ENCODE measurements at regions not wholly inside any gene's neighbourhood (a gene's known extent, or its start where the extent isn't known, plus 50 kb on each side); places are given as distances from the start of the nearest gene placed in this dataset.
A peak's percentile ranks its signal among the peaks of the same experiment; 100 is the strongest.
"Not testable (repeated sequence)": the region's sequence is repeated elsewhere in the genome, so short reads cannot be mapped to it uniquely, and the experiment has no call there.

GRCh38 chr19:13634658-13635057 lies 128.4 kb upstream of the CACNA1A start:
- Mint-ChIP-seq H3K9me3 (peaks cover 11 to 12% of the 10 kb centered on the region in 2 donors), H3K36me3 (peaks cover 5 to 18% of the 10 kb centered on the region in 2 donors), H3K27me3 (peaks cover 12 to 23% of the 10 kb centered on the region in 2 donors), H3K4me1 (peaks cover 13 to 14% of the 10 kb centered on the region in 2 donors), H3K4me3 (no peak overlapping the region), H3K27ac (no peak overlapping the region)
- no peak for ATAC-seq (replicated peaks)
- DNase-seq: no peak

GRCh38 chr19:13633522-13633922 lies 127.2 kb upstream of the CACNA1A start:
- DNase-seq (no peak), ATAC-seq (replicated peaks) (no peak)
- Mint-ChIP-seq H3K27ac (no peak overlapping the region), H3K4me3 (no peak overlapping the region), H3K27me3 (peaks cover 9 to 16% of the 10 kb centered on the region in 2 donors), H3K4me1 (peaks cover 10 to 16% of the 10 kb centered on the region in 2 donors), H3K9me3 (peaks cover 5 to 8% of the 10 kb centered on the region in 2 donors), H3K36me3 (peaks cover 3 to 12% of the 10 kb centered on the region in 2 donors)

GRCh38 chr19:13633109-13633508 lies 126.8 kb upstream of the CACNA1A start:
- no peak for DNase-seq
- H3K27me3 Mint-ChIP-seq: peaks cover 10 to 20% of the 10 kb centered on the region in 2 donors
- ATAC-seq (replicated peaks): no peak
- peaks cover 10 to 20% of the 10 kb centered on the region in 2 donors for H3K4me1 Mint-ChIP-seq
- no peak overlapping the region for H3K27ac Mint-ChIP-seq
- peaks cover 3 to 12% of the 10 kb centered on the region in 2 donors for H3K36me3 Mint-ChIP-seq
- H3K4me3 Mint-ChIP-seq: no peak overlapping the region
- H3K9me3 Mint-ChIP-seq: peaks cover 5 to 8% of the 10 kb centered on the region in 2 donors

GRCh38 chr19:13632164-13632563 lies 125.9 kb upstream of the CACNA1A start:
- H3K9me3 Mint-ChIP-seq; H3K36me3 Mint-ChIP-seq; H3K27ac Mint-ChIP-seq; H3K4me3 Mint-ChIP-seq; ATAC-seq (replicated peaks); DNase-seq: not testable (repeated sequence)
- Mint-ChIP-seq H3K27me3 (peaks cover 16 to 29% of the 10 kb centered on the region in 2 donors), H3K4me1 (peaks cover 12 to 16% of the 10 kb centered on the region in 2 donors)

- H3K36me3 Mint-ChIP-seq: peaks cover 3 to 4% of the 10 kb centered on the region in 2 donors
- peaks cover 5 to 6% of the 10 kb centered on the region in 2 donors for H3K9me3 Mint-ChIP-seq
- peak overlapping the region; percentile 91 for H3K27ac Mint-ChIP-seq
- ATAC-seq (replicated peaks): peak; percentile 82 to 85
- H3K4me3 Mint-ChIP-seq: no peak overlapping the region
- peaks cover 12 to 16% of the 10 kb centered on the region in 2 donors for H3K4me1 Mint-ChIP-seq
- DNase-seq: peak; percentile 11
- H3K27me3 Mint-ChIP-seq: peaks cover 29 to 39% of the 10 kb centered on the region in 2 donors
Observed at GRCh38 chr19:13629687-13630357, 123.5 kb upstream of the CACNA1A start.

- peaks cover 51 to 62% of the 10 kb centered on the region in 2 donors for H3K27me3 Mint-ChIP-seq
- no peak for DNase-seq
- ATAC-seq (replicated peaks): peak in 1 of 2 donors; percentile 50
- H3K27ac Mint-ChIP-seq: peak overlapping the region; percentile 76
- peaks cover 11 to 16% of the 10 kb centered on the region in 2 donors for H3K4me1 Mint-ChIP-seq
- H3K9me3 Mint-ChIP-seq: peaks cover 0 to 2% of the 10 kb centered on the region in 2 donors
- peaks cover 3 to 4% of the 10 kb centered on the region in 2 donors for H3K36me3 Mint-ChIP-seq
- H3K4me3 Mint-ChIP-seq: no peak overlapping the region
Observed at GRCh38 chr19:13627531-13627930, 121.3 kb upstream of the CACNA1A start.

- no peaks in the 10 kb centered on the region for H3K9me3 Mint-ChIP-seq
- H3K4me3 Mint-ChIP-seq: no peak overlapping the region
- peaks cover 9 to 15% of the 10 kb centered on the region in 2 donors for H3K4me1 Mint-ChIP-seq
- H3K27ac Mint-ChIP-seq: no peak overlapping the region
- DNase-seq: no peak
- no peak for ATAC-seq (replicated peaks)
- peaks cover 56 to 67% of the 10 kb centered on the region in 2 donors for H3K27me3 Mint-ChIP-seq
- no peaks in the 10 kb centered on the region for H3K36me3 Mint-ChIP-seq
Observed at GRCh38 chr19:13623716-13624710, 117.7 kb upstream of the CACNA1A start.

GRCh38 chr19:13622766-13623715 lies 116.8 kb upstream of the CACNA1A start:
- H3K27me3 Mint-ChIP-seq: peaks cover 59 to 68% of the 10 kb centered on the region in 2 donors
- no peak for DNase-seq
- ATAC-seq (replicated peaks): no peak
- H3K4me1 Mint-ChIP-seq: peaks cover 9% of the 10 kb centered on the region in 2 donors
- no peaks in the 10 kb centered on the region for H3K36me3 Mint-ChIP-seq
- no peaks in the 10 kb centered on the region for H3K9me3 Mint-ChIP-seq
- H3K27ac Mint-ChIP-seq: no peak overlapping the region
- H3K4me3 Mint-ChIP-seq: no peak overlapping the region

- DNase-seq: peak; percentile 54
- H3K27me3 Mint-ChIP-seq: peaks cover 63 to 67% of the 10 kb centered on the region in 2 donors
- H3K27ac Mint-ChIP-seq: no peak overlapping the region
- no peaks in the 10 kb centered on the region for H3K9me3 Mint-ChIP-seq
- peaks cover 5 to 9% of the 10 kb centered on the region in 2 donors for H3K4me1 Mint-ChIP-seq
- peak; percentile 86 to 99 for ATAC-seq (replicated peaks)
- no peak overlapping the region for H3K4me3 Mint-ChIP-seq
- no peaks in the 10 kb centered on the region for H3K36me3 Mint-ChIP-seq
Observed at GRCh38 chr19:13621413-13621812, 115.1 kb upstream of the CACNA1A start.

GRCh38 chr19:13619203-13619632 lies 112.9 kb upstream of the CACNA1A start:
- ATAC-seq (replicated peaks): no peak
- H3K27me3 Mint-ChIP-seq: peaks cover 45 to 53% of the 10 kb centered on the region in 2 donors

GRCh38 chr19:13615890-13616289 lies 109.6 kb upstream of the CACNA1A start:
- Mint-ChIP-seq H3K4me3 (no peak overlapping the region), H3K27ac (no peak overlapping the region), H3K36me3 (no peaks in the 10 kb centered on the region), H3K4me1 (peaks cover 0 to 6% of the 10 kb centered on the region in 2 donors), H3K27me3 (peaks cover 27 to 35% of the 10 kb centered on the region in 2 donors), H3K9me3 (no peaks in the 10 kb centered on the region)
- DNase-seq (no peak), ATAC-seq (replicated peaks) (no peak)

More at GRCh38 chr19:13619203-13619632, 112.9 kb upstream of the CACNA1A start:
- peaks cover 5 to 11% of the 10 kb centered on the region in 2 donors for H3K4me1 Mint-ChIP-seq
- no peak overlapping the region for H3K4me3 Mint-ChIP-seq
- no peaks in the 10 kb centered on the region for H3K9me3 Mint-ChIP-seq
- no peak overlapping the region for H3K27ac Mint-ChIP-seq
- H3K36me3 Mint-ChIP-seq: no peaks in the 10 kb centered on the region
- DNase-seq: no peak

GRCh38 chr19:13613447-13613846 lies 107.2 kb upstream of the CACNA1A start:
- H3K27ac Mint-ChIP-seq: no peak overlapping the region
- no peaks in the 10 kb centered on the region for H3K36me3 Mint-ChIP-seq
- peaks cover 0 to 8% of the 10 kb centered on the region in 2 donors for H3K4me1 Mint-ChIP-seq
- DNase-seq (no peak), ATAC-seq (replicated peaks) (no peak)
- H3K27me3 Mint-ChIP-seq: peaks cover 32 to 34% of the 10 kb centered on the region in 2 donors
- H3K4me3 Mint-ChIP-seq: no peak overlapping the region
- no peaks in the 10 kb centered on the region for H3K9me3 Mint-ChIP-seq

GRCh38 chr19:13611596-13611995 lies 105.3 kb upstream of the CACNA1A start:
- no peak overlapping the region for H3K27ac Mint-ChIP-seq
- no peak overlapping the region for H3K4me3 Mint-ChIP-seq
- no peak for ATAC-seq (replicated peaks)

More at GRCh38 chr19:13611596-13611995, 105.3 kb upstream of the CACNA1A start:
- Mint-ChIP-seq H3K36me3 (no peaks in the 10 kb centered on the region), H3K4me1 (peaks cover 0 to 6% of the 10 kb centered on the region in 2 donors), H3K27me3 (peaks cover 26 to 32% of the 10 kb centered on the region in 2 donors), H3K9me3 (no peaks in the 10 kb centered on the region)
- no peak for DNase-seq

Data from stimulated activated naive B cell treated with anti-CD40 and anti-IgM and Interleukin-4, amounts not matched to agents 10 μg/mL and 1 μg/mL and 100 μg/mL, for 72 hours (primary cell).